AG20443 (cell line): ENCODE measurements at regions not wholly inside any gene's neighbourhood (a gene's known extent, or its start where the extent isn't known, plus 50 kb on each side); places are given as distances from the start of the nearest gene placed in this dataset.

ENCODE experiments used
- DNase-seq: peaks from one replicate; pipeline ENCODE4 v3.0.0; 2012; ENCODE audit warnings: low spot score, mixed read lengths

GRCh38 chr4:146577111-146577510 lies 55.4 kb upstream of the SLC10A7 start:
- no peak for DNase-seq

GRCh38 chr4:146582864-146583263 lies 55.8 kb upstream of the POU4F2 start:
- no peak for DNase-seq

GRCh38 chr4:146585761-146586333 lies 52.8 kb upstream of the POU4F2 start:
- peak; percentile 53 for DNase-seq
